GM21529 (cell line): ENCODE measurements at regions not wholly inside any gene's neighbourhood (a gene's known extent, or its start where the extent isn't known, plus 50 kb on each side); places are given as distances from the start of the nearest gene placed in this dataset.
"Not testable (repeated sequence)": the region's sequence is repeated elsewhere in the genome, so short reads cannot be mapped to it uniquely, and the experiment has no call there.

Experiments used
- ATAC-seq: cut with Tn5 transposase; IDR thresholded peaks from one replicate; pipeline ENCODE4 v1.9.1; 2021; ENCODE audit not compliant: unreplicated experiment

DNA sequence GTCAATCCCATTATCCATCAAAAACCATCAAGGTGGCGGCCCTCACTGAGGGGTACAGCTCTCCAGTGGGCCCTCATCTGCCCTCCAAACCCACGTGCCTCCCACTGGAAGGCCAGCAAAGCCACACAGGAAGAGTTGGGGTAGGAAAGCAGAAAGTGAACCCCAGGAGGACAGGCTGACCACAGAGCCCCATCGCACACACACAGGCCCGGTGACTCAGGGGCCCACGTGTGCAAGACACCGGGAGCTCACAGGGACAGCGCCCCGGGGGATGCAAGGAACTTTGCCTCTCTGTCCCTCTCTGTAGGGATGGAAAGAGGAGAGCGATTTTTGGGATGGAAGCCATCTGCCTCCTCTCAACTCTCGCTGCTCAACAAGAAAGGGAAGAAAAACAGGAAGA is 85.0 kb upstream of the FRG2C start:
- ATAC-seq: not testable (repeated sequence)

DNA sequence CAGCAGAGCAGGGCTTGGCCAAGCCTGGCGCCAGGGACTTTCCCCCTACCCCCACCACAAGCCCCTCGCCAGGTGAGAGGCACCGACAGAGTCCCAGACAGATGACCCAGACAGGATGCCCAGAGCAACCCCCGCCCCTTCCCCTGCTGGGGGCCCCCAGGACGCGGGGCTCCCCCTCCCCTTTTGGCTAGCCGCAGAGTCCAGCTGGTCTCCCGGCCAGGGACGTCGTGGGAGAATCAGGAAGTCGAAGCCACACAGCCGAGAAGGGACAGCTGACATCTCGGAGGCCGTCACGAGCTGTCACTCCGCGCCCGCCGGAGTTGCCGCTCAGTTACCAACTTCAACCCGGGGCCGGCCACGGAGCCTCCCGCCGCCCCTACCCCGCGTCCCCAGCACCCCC is 84.6 kb upstream of the FRG2C start:
- ATAC-seq: not testable (repeated sequence)

DNA sequence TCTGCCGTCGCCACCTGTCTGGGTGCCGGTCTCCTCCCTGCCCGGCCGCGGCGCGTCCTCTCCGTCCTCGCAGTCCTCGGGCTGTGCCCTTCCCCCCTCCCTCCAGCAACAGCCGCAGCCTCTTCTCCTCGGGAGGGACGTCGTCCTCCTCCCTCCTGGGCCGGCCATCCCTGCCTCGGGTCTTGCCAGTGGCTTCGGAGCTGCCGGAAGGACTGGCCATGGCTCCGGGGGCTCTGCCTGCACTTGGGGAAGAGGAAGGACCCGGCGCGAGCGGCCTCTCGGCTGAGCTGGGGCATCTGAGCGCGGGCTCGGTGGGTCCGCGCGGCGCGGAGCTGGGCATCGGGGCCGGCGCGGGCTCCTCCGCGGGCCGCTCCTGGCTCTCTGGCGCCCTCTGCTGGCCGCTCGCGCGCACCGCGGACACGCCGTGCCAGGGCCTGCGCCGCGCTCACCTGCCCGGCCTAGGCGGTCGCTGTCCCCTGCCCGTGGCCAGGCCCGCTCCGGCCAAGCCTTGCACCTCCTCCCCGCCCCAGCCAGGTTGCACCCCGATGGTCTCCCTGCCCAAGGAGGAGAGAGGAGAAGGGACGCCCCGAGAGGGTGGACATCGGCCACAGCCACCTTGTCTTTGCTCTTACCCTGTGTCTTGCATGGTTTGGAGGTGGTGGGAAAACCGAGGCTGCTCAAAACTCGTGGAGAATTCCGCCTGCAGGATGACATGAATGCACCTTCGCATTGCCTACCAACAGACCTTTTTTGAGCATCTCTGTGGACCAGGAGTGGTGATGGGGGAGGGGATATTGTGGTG is 83.9 kb upstream of the FRG2C start:
- not testable (repeated sequence) for ATAC-seq

DNA sequence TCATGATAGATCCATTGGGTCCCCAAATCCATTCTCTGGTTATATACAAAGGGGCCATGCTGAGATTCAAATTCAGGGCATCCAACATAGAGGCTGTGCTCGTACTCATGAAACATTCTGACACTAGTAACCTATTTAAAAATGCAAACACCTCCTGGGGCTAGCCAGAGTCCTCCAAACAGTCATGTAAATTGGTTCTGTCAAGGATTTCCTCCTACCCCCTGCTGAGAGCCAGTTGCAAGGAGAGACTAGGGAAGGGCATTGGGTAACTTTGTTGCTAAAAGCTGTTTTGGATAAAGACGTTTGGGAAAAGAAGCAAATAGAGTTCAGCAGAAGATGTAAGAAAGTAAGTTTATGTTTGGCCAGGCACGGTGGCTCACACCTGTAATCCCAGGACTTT is 81.6 kb upstream of the FRG2C start:
- not testable (repeated sequence) for ATAC-seq

DNA sequence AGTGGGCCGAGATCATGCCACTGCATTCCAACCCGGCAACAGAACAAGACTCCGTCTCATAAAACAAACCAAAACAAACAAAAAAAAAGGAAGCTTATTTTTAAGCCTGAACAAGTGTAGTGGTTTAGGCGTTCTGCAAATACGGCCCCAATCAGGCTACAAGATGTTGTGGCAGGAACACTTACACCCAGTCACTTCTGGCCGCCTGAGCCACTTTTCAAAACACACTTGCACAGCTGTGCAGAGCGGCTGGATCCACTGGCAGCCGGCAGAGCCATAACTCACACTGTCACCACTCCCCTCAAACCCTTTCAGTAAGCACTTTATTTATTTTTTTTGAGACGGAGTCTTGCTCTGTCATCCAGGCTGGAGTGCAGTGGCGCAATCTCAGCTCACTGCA is 81.0 kb upstream of the FRG2C start:
- ATAC-seq: not testable (repeated sequence)

DNA sequence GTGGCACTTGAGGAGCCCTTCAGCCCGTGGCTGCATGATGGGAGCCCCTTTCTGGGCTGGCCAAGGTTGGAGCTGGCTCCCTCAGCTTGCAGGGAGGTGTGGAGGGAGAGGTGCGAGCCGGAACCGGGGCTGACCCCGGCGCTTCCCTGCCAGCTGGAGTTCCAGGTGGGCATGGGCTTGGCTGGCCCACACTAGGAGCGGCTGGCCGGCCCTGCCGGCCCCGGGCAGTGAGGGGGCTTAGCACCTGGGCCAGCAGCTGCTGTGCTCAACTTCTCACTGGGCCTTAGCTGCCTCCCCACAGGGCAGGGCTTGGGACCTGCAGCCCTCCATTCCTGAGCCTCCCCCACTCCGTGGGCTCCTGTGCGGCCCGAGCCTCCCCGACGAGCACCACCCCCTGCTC is 76.4 kb upstream of the FRG2C start:
- ATAC-seq: not testable (repeated sequence)

DNA sequence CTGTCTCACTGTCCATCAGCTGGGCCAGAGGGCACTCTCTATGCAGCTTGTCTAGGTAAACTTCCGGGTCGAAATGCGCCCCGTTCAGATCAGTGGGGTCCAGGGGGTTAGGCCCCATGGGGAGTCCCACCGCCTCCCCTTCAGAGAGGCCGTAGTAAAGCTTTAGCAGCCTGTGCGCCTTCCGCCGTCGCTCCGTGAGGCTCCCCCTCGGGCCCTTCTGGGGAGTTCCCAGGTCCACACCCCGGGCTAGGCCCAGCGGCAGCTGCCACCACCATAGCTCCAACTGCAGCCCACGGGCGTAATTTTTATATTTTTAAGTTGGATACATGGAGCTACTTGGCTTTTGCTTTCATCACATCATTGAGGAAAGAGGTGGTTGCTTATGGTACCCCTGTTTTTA is 73.7 kb upstream of the FRG2C start:
- not testable (repeated sequence) for ATAC-seq

DNA sequence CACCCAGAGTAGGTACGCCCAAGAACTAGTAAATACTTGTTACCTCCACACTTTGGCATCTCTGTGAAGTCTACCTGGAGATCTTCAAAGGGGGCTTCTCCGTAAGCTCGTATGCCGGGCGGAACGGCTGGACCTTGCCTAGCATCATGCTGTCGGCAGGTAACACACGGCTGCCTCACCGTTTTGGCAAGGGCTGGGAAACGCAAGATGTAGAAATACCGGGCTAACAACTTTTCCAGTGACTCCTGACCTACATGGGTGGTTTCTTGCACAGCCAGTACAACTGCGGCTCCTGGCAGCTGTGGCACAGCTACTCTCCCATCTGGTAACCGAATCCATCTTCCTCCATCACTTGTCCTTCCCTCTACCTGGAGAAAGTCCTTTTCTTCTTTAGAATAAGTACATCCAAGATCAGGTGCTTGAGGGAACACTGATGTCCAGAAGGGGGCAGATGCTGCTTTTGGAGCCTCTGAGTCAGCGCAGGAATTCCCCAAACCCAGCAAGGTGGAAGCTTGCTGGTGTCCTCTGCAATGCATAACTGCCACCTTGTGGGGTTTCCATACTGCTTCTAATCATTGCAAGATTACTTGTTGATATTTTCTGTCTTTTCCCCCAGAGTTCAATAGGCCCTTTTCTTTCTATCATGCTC is 59.7 kb upstream of the FRG2C start:
- not testable (repeated sequence) for ATAC-seq

DNA sequence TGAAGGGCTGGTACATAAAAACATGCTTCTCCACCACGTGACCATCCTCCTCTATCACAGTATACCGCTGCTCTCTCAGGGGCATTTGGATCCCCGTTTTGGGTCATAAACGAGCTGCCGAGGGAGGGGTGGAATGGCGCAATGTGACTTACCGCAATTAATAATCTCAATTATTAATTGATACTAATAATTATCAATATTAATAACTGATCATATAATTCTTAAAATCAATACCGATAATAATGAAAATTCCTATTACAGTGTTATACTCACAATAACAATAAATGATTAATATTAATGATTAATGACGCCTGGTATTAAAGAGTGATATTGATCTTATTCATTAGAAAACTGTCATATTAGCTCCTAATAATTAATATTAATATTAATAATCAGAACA is 56.1 kb upstream of the FRG2C start:
- not testable (repeated sequence) for ATAC-seq

DNA sequence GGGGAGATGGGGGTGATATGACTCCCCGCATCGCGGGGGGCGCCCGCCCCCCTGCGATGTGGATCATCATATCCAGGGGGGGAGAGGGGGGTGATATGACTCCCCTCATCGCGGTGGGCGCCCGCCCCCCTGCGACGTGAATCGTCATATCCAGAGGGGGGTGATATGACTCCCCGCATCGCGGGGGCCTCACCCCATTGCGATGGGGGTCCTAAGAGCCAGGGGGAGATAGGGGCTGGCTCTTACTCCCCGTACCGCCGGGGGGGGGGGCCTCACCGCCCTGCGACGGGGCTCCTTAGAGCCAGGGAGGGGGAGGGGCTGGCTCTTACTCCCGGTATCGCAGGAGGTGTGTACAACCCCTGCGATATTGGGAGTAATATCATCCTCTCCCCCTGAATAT is 54.5 kb upstream of the FRG2C start:
- ATAC-seq: not testable (repeated sequence)

DNA sequence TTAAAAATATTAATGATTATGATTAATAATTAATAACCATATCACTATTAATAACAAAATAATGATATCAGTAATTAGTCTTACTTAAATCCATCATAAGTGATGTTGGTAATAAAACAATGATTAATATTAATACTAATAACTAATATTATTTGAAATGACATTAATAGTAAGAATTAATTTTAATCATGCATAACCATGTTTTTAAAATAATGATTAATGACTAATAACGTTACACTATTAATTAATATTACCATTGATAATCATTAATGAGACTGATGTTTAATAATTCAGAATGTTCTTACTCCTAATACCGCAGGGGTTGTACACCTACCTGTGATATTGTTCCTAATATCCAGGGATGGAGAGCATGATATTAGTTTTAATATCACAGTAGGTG is 53.4 kb upstream of the FRG2C start:
- no peak for ATAC-seq

DNA sequence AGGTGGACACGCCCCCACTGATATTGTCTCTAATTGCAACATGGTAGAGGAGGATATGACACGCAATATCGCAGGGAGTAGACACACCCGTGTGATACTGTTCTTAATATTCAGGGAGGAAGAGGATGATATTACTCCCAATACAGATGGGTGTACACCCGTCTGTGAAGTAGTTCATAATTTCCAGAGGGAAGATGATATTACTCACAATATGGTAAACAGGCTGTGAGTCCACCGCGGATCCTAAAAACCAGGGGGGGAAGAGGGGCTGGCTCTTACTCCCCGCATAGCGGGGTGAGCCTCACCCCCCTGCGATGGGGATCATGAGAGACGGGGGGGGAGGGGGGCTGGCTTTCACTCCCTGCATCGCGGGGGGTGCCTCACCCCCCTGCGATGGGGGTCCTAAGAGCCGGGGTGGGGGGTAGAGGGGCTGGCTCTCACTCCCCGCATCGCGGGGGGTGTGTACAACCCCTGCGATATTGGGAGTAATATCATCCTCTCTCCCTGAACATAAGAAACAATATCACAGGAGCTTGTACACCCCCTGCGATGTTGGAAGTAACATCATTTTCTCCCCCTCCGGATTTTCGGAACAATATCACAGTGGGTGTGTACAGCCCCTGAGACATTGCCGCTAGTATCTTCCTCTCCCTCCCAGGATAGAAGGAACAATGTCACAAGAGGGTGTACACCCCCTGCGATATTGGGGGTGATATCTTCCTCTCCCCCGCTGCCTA is 52.2 kb upstream of the FRG2C start:
- ATAC-seq: not testable (repeated sequence)
